GM12892 (cell line): ENCODE measurements at regions not wholly inside any gene's neighbourhood (a gene's known extent, or its start where the extent isn't known, plus 50 kb on each side); places are given as distances from the start of the nearest gene placed in this dataset.
"Not testable (repeated sequence)": the region's sequence is repeated elsewhere in the genome, so short reads cannot be mapped to it uniquely, and the experiment has no call there.

ENCODE experiments used
- DNase-seq: peaks from one replicate; pipeline ENCODE4 v3.0.0; 2011; ENCODE audit not compliant: insufficient read length
- FAIRE-seq: peaks from 2 replicates; lab custom pipeline; 2011; peaks lifted over from hg19 to GRCh38; lab: Jason Lieb, UNC
- POLR2A ChIP-seq: IDR thresholded peaks from 2 replicates; pipeline ENCODE4 v1.6.1; 2011; ENCODE audit warnings: low read depth, low read length, control low read depth
- POLR2AphosphoS5 ChIP-seq: IDR thresholded peaks from 2 replicates; pipeline ENCODE4 v1.6.1; 2011; ENCODE audit warnings: low read depth, low read length, control low read depth
- TAF1 ChIP-seq: IDR thresholded peaks from 2 replicates; pipeline ENCODE4 v1.6.1; 2011; ENCODE audit warnings: low read depth, mild to moderate bottlenecking, control low read depth, low read length, borderline replicate concordance

DNA sequence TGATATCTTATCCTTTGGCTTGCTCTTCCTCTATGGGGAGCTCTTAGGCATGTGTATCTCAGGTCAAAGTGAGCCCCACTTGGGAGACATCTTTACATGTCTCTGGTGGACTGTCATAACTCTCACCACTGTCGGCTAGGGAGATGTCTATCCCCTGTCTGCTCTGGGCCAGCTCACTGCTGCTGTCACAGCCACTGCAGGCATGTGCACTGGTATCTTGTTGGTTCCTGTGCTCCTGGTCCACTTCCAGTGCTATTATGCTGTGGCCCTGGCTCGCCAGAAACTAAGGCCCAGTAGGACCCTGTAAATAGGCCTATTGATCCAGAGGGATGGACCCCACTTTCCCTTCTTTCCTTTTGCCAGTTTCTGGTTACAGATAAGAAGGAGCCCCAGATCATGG, 56.6 kb upstream of the LAS1L start:
- TF ChIP-seq TAF1 = no peak
- TF ChIP-seq POLR2AphosphoS5 = no peak
- TF ChIP-seq POLR2A = no peak

DNA sequence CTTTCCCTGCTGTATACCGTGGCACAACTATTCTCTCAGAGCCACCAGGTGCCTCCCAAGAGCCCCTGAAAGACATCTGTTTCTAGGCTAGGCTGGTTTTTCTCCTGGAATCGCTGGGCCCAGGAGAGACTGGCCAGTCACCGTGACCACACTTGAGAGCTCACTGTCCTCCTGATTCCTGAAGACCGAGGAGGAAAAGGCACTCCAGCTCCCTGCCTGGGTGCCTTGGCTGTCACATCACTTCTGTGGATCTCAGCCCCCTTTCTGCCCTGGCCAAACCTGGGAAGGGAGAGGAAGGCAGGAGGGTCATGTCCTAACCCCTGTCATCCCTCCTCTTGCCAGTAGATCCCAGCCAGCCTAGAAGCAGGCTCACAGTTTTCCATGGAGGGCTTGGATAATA, 54.7 kb upstream of the LAS1L start:
- no peak for FAIRE-seq
- DNase-seq = no peak
- no peak for TF ChIP-seq POLR2A
- no peak for TF ChIP-seq TAF1
- TF ChIP-seq POLR2AphosphoS5 = no peak

More for the DNA sequence above, 56.6 kb upstream of the LAS1L start:
- FAIRE-seq (no peak), DNase-seq (no peak)

DNA sequence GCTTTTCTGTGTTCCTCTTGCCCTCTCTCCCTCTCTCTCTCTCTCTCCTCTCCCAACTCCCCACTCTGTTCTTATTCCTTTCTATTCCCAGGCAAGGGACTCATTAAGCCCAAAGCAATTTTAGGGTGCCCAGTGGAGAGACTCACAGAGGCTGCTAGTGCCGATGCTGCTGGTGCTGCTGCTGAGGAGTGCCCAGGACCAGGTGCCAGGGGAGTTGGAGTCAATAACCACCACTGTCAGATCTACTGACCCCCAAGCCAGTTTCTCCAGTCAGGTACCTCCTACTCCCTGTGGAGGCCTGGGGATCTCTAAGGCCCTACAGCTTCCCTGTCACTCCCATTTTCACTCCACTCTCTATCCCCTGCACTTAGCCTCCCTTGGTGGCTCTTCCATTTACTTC, 54.2 kb upstream of the LAS1L start:
- DNase-seq (no peak), FAIRE-seq (no peak)
- TF ChIP-seq TAF1 (no peak), POLR2AphosphoS5 (no peak), POLR2A (no peak)

DNA sequence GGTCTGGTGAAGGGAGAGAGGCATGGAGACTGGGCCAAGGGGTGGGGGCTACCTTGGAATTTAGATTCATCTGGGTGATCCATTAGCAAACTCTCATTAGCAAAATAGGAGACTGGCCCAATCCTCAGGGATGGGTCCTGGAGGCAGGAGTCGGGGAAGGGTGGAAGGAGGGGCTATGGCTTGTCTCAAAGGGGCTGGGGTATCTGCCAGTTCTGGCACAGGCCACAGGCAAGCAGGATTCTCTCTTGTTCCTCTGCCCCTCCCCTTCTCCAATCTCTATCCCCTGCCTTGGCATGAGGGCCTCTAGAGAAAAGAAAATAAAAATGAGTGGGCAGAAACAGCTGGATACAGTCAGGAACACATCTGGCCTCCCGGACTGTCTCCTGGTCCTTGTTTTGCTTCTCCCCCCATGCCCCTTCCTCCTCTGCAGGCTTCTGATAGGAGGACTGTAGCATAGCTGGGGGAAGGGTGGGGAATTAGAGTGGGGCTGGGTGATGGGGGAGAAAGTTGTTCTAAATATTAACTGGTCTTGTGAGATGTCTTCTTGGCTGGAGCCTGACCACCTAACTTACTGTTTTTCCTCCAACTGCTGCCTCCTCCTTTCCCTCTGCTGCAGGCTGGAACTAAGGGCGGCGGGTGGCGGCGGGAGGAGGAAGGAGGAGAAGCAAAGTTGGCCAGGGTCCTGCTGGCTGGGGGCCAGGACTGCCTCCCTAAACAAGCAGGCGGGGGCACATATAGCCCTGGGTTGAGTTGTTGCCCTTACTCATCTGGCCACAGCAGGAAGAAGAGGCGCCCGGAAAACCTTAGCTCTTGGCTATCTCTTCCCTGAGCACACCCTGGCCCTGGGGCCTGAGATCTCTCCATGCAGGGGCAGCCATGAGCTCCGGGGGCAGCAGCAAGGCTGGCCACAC, 53.3 kb upstream of the LAS1L start:
- no peak for TF ChIP-seq POLR2A
- TF ChIP-seq POLR2AphosphoS5 = no peak
- no peak for TF ChIP-seq TAF1
- peak; percentile 27 for FAIRE-seq
- no peak for DNase-seq

DNA sequence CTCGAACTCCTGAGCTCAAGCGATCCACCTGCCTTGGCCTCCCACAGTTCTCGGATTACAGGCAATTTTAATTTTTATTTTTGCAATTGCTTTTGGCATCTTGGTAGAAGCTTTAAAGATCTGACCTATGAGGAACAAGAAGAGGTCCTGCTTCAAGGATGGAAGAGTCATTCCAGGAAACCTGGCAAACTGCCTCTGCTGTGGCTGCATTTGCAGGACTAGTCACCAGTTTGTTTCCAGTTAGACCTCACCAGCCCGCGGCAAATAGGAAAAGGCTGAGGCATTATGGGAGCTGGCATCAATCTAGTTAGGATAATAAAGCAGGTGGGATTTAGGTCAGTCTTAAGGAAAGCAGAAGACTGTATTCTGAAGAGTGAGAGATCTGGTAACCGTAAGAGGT, 51.9 kb upstream of the LAS1L start:
- DNase-seq (no peak), FAIRE-seq (no peak)
- TF ChIP-seq POLR2AphosphoS5 (no peak), TAF1 (no peak), POLR2A (no peak)

DNA sequence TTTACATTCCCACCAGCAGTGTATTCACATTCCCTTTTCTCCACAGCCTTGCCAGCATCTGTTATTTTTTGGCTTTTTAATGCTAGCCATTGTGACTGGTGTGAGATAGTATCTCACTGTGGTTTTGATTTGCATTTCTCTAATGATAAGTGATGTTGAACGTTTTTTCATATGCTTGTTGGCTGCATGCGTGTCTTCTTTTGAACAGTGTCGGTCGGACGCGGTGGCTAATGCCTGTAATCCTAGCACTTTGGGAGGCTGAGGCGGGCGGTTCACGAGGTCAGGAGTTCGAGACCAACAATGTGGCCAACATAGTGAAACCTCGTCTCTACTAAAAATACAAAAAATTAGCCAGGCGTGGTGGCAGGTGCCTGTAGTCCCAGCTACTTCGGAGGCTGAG, 50.6 kb upstream of the LAS1L start:
- DNase-seq = not testable (repeated sequence)
- FAIRE-seq = peak; percentile 5
